NAMALWA (cell line): ENCODE measurements at regions not wholly inside any gene's neighbourhood (a gene's known extent, or its start where the extent isn't known, plus 50 kb on each side); places are given as distances from the start of the nearest gene placed in this dataset.
"Not testable (repeated sequence)": the region's sequence is repeated elsewhere in the genome, so short reads cannot be mapped to it uniquely, and the experiment has no call there.

Experiments used
- DNase-seq: peaks from one replicate; pipeline ENCODE4 v3.0.0-alpha.2; 2015; ENCODE audit warnings: low spot score

GRCh38 chr22:23437779-23438178 lies 142.3 kb downstream of the IGLL1 start:
- DNase-seq: no peak

DNA sequence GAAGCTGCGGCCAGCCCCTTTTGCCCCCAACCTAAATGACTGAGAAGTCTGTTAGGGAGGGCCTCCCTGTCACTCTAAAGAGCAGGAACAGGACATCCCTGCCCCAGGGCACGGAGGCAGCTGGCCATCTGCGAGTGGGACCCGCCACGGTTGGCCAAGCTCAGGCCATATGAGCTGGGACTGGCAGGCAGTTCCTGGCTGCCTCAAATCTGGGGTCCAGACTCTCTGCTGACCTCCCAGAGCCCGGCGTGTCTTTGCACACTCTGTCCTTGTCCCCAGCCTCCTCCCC lies 143.0 kb downstream of the IGLL1 start:
- not testable (repeated sequence) for DNase-seq

- not testable (repeated sequence) for DNase-seq
These were observed 143.6 kb downstream of the IGLL1 start for GRCh38 chr22:23436354-23437106.

GRCh38 chr22:23435186-23435585 lies 144.9 kb downstream of the IGLL1 start:
- not testable (repeated sequence) for DNase-seq

GRCh38 chr22:23434198-23434830 lies 145.8 kb downstream of the IGLL1 start:
- not testable (repeated sequence) for DNase-seq

DNA sequence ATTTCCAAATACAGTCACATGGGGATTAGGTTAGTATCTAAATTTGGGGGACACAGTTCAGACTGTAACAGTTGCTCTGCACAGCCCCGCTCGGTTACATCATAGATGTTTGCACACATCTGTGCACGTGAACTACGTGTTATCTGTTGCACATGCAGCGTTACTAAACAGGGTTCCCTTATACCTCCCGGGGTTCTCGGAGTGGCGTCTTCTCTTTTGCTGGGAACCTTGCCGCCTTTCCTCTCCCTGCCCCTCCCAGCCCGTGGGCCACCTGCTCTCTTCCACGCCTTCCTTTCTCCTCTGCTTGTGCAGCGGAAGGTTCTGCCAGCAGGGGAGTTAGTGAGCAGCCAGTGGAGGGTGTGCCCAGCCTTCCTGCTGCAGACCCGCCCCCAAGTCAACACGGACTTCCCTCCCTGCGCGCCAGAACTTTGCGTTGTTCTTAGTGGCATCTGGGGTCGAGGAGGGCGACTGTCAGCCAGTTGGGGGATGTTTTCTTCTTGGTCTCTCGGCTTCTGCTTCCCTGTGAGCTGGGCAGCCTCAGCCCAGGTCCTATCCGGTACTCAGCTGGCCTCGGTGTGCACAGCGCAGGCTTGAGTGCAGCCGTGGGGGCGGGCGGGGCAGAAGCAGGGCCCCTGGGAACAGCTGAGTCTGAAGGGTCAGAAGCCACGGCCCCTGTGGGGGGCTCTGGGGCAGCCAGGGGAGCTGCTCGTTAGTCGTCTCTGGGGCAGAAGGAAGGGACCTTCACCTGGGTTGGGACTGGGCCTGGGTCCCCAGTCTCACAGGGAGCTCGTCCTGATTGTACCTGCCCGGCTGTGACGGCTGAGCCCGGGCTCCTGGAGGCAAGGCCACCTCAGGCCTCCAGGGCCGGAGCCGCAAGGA lies 146.7 kb downstream of the IGLL1 start:
- DNase-seq: peak; percentile 71

DNA sequence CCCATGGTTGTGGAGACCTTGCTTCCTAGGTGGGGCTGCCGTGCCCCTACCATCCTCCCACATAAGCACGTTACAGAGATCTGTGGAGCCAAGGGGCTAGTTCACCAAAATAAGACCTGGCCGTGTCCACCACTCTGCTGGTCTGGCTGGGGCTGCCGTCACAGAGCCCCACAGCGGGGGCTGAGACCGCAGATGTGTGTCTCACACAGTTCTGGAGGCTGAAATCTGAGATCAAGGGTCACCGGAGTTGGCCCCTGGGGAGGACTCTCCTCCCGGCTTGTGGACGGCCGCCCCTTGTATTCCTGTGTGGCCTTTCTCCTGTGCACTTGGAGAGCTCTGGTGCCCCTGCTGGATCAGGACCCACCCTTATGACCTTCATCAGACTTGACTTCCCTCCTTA lies 147.4 kb downstream of the IGLL1 start:
- not testable (repeated sequence) for DNase-seq

DNA sequence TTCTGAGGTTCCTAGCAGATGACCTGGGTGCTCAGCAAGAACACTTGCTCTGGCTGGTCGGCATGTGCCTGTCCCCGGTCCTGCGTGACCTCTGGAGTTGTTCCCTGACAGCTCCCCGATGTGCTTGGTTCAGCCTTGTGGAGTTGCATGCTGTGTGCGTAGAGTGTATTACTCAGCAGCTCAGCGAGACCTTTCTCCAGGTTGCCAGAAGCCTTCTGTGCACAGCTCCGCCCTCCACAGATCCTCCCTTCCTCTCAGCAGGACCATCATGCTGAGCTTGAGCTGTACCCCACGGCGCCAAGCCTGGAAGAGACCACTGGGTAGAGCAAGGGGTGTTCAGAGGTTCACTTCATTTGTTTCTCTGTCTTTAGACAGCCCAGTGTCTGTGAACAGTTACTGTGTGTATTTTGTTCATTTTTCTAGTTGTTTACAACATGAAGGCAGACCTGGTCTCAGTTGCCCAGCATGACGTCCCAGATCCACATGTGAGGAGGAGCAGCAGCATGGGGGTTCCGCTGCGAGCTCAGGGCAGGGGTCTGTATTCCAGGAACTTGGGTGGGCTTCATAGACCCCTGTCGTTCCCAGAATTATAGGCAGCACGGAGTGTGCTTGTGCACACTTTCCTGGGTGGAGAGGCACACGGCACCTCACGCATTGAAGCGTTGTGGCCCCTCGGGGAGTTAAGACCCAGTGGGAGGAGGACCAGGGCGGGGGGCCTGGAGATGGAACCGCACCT lies 148.6 kb downstream of the IGLL1 start:
- DNase-seq: no peak

DNA sequence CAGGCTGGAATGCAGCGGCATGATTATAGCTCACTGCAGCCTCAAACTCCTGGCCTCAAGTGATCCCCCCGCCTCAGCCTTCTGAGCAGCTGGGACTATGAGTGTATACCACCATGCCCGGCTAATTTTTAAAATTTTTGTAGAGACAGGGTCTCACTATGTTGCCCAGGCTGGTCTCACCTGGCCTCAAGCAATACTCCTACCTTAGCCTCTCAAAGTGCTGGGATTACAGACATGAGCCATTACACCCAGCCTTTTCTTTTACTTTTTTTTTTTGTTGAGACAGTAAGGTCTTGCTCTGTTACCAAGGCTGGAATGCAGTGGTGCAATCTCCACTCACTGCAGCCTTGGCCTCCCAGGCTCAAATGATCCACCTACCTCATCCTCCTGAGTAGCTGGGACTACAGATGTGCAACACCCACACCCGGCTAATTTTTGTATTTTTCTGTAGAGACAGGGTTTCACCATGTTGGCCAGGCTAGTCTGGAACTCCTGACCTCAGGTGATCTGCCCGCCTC lies 155.5 kb downstream of the IGLL1 start:
- DNase-seq: not testable (repeated sequence)

GRCh38 chr22:23424031-23424430 lies 156.1 kb downstream of the IGLL1 start:
- peak; percentile 80 for DNase-seq

- not testable (repeated sequence) for DNase-seq
These were observed 157.8 kb downstream of the IGLL1 start for GRCh38 chr22:23422281-23422680.

- DNase-seq: not testable (repeated sequence)
These were observed 158.8 kb downstream of the IGLL1 start for GRCh38 chr22:23421300-23421699.

DNA sequence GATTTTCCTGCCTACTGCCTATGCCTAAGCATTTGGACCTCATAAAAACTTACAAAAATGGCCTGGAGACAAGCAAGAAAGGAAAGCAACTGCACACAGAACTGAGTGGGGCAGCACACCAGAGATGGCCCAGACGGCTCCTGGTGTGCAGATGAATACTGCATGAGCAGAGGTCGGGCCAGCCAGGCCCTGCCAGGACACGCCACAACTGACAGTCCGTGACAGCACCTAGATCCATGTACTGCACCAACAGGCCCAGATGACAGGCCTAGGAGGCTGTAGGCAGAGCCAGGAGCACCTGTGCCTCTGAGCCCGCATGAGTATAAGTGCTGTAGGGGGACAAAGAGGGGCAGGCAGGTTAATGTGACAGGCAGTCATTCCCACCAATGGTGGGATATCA lies 160.2 kb downstream of the IGLL1 start:
- no peak for DNase-seq

DNA sequence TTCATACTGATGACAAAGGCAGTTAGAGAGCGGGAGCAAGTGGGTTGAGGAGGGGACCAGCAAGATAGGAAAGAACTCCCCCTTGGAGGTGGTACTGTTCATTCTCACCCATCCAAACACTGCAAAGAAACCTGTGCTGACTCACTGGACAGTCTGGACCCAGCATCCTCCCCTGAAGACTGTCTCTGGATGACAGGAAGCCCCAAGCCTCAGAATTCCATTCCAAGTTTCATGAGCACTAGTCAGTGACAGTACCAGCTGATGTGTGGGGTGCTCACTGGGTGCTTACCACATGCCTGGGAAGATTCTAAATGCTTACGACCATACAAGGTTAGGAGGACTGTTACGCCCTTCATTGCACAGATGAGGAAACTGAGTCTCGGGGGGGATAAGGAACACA lies 160.9 kb downstream of the IGLL1 start:
- no peak for DNase-seq

DNA sequence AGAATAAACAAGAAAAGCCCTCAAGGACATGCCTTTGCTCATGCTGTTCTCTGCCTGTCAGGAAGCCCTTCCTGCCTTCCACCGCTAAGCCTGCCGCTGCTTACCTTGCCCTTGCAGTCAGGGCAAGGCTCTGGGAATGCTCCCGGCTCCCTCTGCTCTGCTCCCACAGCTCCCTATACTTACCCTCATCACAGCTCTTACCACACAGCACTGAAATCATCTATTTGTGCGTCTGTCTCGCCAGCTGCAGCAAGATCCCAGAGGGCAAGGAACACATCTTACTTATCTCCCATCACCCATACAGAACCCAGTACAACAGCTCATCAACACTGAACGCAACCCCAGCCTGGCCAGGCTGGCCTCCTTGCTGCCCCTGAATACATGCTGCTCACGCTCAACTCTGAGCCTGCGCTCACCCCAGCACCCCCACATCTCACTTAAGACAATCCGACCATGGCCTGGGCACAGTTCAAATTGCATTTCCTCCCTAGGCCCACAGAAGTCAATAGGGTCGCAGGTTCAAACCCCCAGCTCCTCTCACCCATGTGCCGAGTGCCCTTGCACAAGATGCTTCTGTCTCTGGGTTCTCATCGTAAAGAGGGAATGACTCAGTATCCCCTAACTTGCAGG lies 161.8 kb downstream of the IGLL1 start:
- no peak for DNase-seq

- DNase-seq: not testable (repeated sequence)
These were observed 162.8 kb downstream of the IGLL1 start for GRCh38 chr22:23417327-23417726.

DNA sequence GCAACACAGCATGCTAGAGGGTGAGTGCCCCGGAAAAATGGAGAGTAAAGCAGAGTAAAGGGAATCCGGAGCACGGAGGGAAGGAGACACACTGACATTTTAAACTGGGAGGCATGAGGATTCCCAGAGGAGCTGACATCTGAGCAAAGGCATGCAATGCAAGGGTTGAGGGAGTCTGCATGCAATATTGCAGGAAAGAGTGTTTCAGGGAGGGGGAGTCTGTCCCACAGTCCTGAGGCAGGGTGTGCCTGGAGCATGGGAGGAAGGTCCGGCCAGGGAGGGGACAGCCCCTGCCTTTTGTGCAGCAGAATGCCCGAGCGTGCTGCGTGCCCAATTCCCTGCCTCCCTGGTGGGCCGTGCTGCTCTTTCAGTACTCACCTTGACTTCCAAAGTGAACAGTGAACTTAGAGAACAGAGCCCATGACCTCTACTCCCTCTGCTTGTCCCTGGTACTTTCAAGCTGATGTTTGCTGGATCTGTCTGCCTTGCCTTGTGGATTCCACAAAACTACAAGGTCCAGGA lies 163.9 kb downstream of the IGLL1 start:
- not testable (repeated sequence) for DNase-seq

DNA sequence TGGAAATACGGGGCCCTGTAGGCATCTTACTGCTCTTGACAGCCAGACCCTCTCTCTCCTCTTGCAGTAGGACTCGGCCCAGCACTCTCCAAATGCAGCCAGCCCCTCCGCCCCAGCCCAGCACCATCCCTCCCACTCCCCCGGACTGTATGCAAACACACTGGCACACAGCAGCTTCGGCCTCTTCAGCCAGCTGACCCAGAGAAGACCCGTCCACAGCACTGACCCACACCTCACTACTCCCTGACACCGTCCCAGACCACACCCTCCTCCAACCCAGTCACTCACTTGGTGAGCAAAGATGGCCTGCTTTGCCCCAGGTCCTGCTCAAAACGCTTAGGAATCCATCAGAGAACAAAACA lies 164.6 kb downstream of the IGLL1 start:
- no peak for DNase-seq

GRCh38 chr22:23414727-23415489 lies 165.2 kb downstream of the IGLL1 start:
- no peak for DNase-seq

DNA sequence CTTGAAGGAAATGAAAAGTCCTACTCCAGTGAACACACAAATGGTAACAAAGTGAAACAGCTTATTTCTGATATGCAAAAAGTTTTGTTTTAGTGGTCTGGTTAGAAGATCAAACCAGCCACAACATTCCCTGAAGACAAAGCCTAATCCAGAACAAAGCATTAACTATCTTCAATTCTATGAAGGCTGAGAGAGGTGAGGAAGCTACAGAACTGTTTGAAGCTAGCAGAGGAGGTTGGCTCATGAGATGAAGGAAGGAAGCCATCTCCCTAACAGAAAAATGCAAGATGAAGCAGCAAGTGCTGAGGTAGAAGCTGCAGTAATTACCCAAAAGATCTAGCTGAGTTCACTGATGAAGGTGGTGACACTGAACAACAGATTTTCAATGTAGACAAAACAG lies 168.4 kb downstream of the IGLL1 start:
- DNase-seq: no peak

- DNase-seq: no peak
These were observed 169.7 kb downstream of the IGLL1 start for GRCh38 chr22:23410411-23410810.
